Vagina (tissue), 2 donors: ENCODE measurements at regions not wholly inside any gene's neighbourhood (a gene's known extent, or its start where the extent isn't known, plus 50 kb on each side); places are given as distances from the start of the nearest gene placed in this dataset.

ENCODE experiments used
- DNase-seq, 2 donors: peaks; one replicate each; pipeline ENCODE4 v3.0.0-alpha.2; 2017; ENCODE audit errors: extremely low spot score in 2 of 2
- H3K27ac ChIP-seq: fragments of 200-600 bp; sonication (generic); one replicate; pipeline ENCODE4 v1.5.1; 2019
- H3K27me3 ChIP-seq: fragments of 200-600 bp; sonication (generic); one replicate; pipeline ENCODE4 v1.5.1; 2019
- H3K36me3 ChIP-seq, 2 donors: fragments of 200-600 bp; sonication (generic); one replicate each; pipeline ENCODE4 v1.5.1; 2017 to 2019
- H3K4me1 ChIP-seq: fragments of 200-600 bp; sonication (generic); one replicate; pipeline ENCODE4 v1.5.1; 2019
- H3K4me3 ChIP-seq, 2 donors: fragments of 200-600 bp; sonication (generic); 1 replicate in 1 of 2; 2 replicates in 1 of 2; pipeline ENCODE4 v1.5.1; 2016 to 2019
- H3K9me3 ChIP-seq: fragments of 200-600 bp; sonication (generic); one replicate; pipeline ENCODE4 v1.5.1; 2019
- CTCF ChIP-seq, 3 experiments: fragments of 450-650 bp in 2 of 3; fragments of 200-600 bp in 1 of 3; sonication (generic) in 1 of 3; IDR thresholded peaks; one replicate each; pipeline ENCODE4 v1.5.1; 2017 to 2019; ENCODE audit warnings: antibody characterized with exemption in 3 of 3, mild to moderate bottlenecking in 2 of 3, moderate library complexity in 2 of 3
- POLR2A ChIP-seq, 2 donors: fragments of 450-650 bp; IDR thresholded peaks; one replicate each; pipeline ENCODE4 v1.6.1; 2017; ENCODE audit warnings: antibody characterized with exemption in 2 of 2, mild to moderate bottlenecking in 2 of 2, moderate library complexity in 2 of 2
- POLR2AphosphoS5 ChIP-seq, 2 donors: sonication (generic); formaldehyde crosslinking; IDR thresholded peaks; one replicate each; pipeline ENCODE4 v1.9.0; 2017; ENCODE audit warnings: antibody characterized with exemption in 2 of 2, mild to moderate bottlenecking in 2 of 2, low read depth in 1 of 2; ENCODE audit not compliant: insufficient read depth in 1 of 2
- intact Hi-C: fragments of 100-400 bp; cut with DNase I; formaldehyde crosslinking; loops from one replicate; pipeline ENCODE4 v1.15.1; 2023

GRCh38 chr2:146189541-146189940 lies 1655.3 kb upstream of the ACVR2A start:
- Histone ChIP-seq H3K4me1 (no peaks in the 10 kb centered on the region), H3K27ac (no peak overlapping the region), H3K36me3 (no peaks in the 10 kb centered on the region), H3K9me3 (no peaks in the 10 kb centered on the region), H3K27me3 (no peaks in the 10 kb centered on the region), H3K4me3 (no peak overlapping the region)
- no peak for TF ChIP-seq POLR2AphosphoS5 (IDR thresholded peaks at IDR 0.05; ENCODE audit: insufficient read depth in 1 of 2, low read depth in 1 of 2)
- TF ChIP-seq POLR2A (IDR thresholded peaks at IDR 0.05), result no peak
- TF ChIP-seq CTCF (IDR thresholded peaks at IDR 0.05), result no peak
- intact Hi-C loops, result no loop called here
- no peak for DNase-seq

- intact Hi-C loops, result no loop called here
- Histone ChIP-seq H3K36me3 (no peaks in the 10 kb centered on the region), H3K9me3 (peaks cover 5% of the 10 kb centered on the region), H3K4me1 (no peaks in the 10 kb centered on the region), H3K27ac (no peak overlapping the region), H3K27me3 (no peaks in the 10 kb centered on the region), H3K4me3 (no peak overlapping the region)
- no peak for DNase-seq
- TF ChIP-seq CTCF (IDR thresholded peaks at IDR 0.05), result no peak
- TF ChIP-seq POLR2AphosphoS5 (IDR thresholded peaks at IDR 0.05; ENCODE audit: insufficient read depth in 1 of 2, low read depth in 1 of 2), result no peak
- TF ChIP-seq POLR2A (IDR thresholded peaks at IDR 0.05), result no peak
Observed at GRCh38 chr2:146173934-146174333, 1654.0 kb upstream of the ZEB2 start.

- H3K4me3 ChIP-seq, result no peak overlapping the region
- H3K4me1 ChIP-seq, result no peaks in the 10 kb centered on the region
- intact Hi-C loops, result no loop called here
- no peak for DNase-seq
- no peaks in the 10 kb centered on the region for H3K27me3 ChIP-seq
- no peaks in the 10 kb centered on the region for H3K36me3 ChIP-seq
- no peaks in the 10 kb centered on the region for H3K9me3 ChIP-seq
- TF ChIP-seq CTCF (IDR thresholded peaks at IDR 0.05), result no peak
- TF ChIP-seq POLR2AphosphoS5 (IDR thresholded peaks at IDR 0.05; ENCODE audit: insufficient read depth in 1 of 2, low read depth in 1 of 2), result no peak
- TF ChIP-seq POLR2A (IDR thresholded peaks at IDR 0.05), result no peak
- H3K27ac ChIP-seq, result no peak overlapping the region
Observed at GRCh38 chr2:146161256-146161882, 1641.5 kb upstream of the ZEB2 start.

- Histone ChIP-seq H3K4me1 (no peaks in the 10 kb centered on the region), H3K27ac (no peak overlapping the region), H3K27me3 (no peaks in the 10 kb centered on the region), H3K4me3 (no peak overlapping the region), H3K36me3 (no peaks in the 10 kb centered on the region), H3K9me3 (no peaks in the 10 kb centered on the region)
- TF ChIP-seq CTCF (IDR thresholded peaks at IDR 0.05) (no peak), POLR2AphosphoS5 (IDR thresholded peaks at IDR 0.05; ENCODE audit: insufficient read depth in 1 of 2, low read depth in 1 of 2) (no peak), POLR2A (IDR thresholded peaks at IDR 0.05) (no peak)
- intact Hi-C loops, result no loop called here
- no peak for DNase-seq
Observed at GRCh38 chr2:146158072-146158674, 1638.3 kb upstream of the ZEB2 start.

- intact Hi-C loops, result no loop called here
- TF ChIP-seq CTCF (IDR thresholded peaks at IDR 0.05) (no peak), POLR2AphosphoS5 (IDR thresholded peaks at IDR 0.05; ENCODE audit: insufficient read depth in 1 of 2, low read depth in 1 of 2) (no peak), POLR2A (IDR thresholded peaks at IDR 0.05) (no peak)
Observed at GRCh38 chr2:146147448-146148012, 1627.6 kb upstream of the ZEB2 start.

More at GRCh38 chr2:146147448-146148012, 1627.6 kb upstream of the ZEB2 start:
- Histone ChIP-seq H3K4me3 (no peak overlapping the region), H3K27me3 (no peaks in the 10 kb centered on the region), H3K36me3 (no peaks in the 10 kb centered on the region), H3K4me1 (no peaks in the 10 kb centered on the region), H3K9me3 (no peaks in the 10 kb centered on the region), H3K27ac (no peak overlapping the region)
- no peak for DNase-seq
